Muscle of leg (tissue), 3 donors: ENCODE measurements at regions not wholly inside any gene's neighbourhood (a gene's known extent, or its start where the extent isn't known, plus 50 kb on each side); places are given as distances from the start of the nearest gene placed in this dataset.

ENCODE experiments used
- DNase-seq: peaks from one replicate; pipeline ENCODE4 v3.0.0; 2013
- H3K27ac ChIP-seq: one replicate; pipeline ENCODE4 v1.5.1; 2013; ENCODE audit warnings: mild to moderate bottlenecking, low read length, control low read depth
- H3K27me3 ChIP-seq: one replicate; pipeline ENCODE4 v1.6.1; 2013; ENCODE audit warnings: low read length; ENCODE audit not compliant: control insufficient read depth, insufficient read depth
- H3K36me3 ChIP-seq: one replicate; pipeline ENCODE4 v1.6.1; 2013; ENCODE audit warnings: low read length; ENCODE audit not compliant: control insufficient read depth, insufficient read depth
- H3K4me1 ChIP-seq: one replicate; pipeline ENCODE4 v1.6.1; 2013; ENCODE audit warnings: low read length; ENCODE audit not compliant: control insufficient read depth, insufficient read depth
- H3K4me3 ChIP-seq: one replicate; pipeline ENCODE4 v1.5.1; 2013; ENCODE audit warnings: low read length, control low read depth
- H3K9me3 ChIP-seq: replicated peaks from 2 replicates; pipeline ENCODE4 v1.6.1; 2013; ENCODE audit warnings: low read depth, low read length; ENCODE audit not compliant: control insufficient read depth
- WGBS: methylation state at CpG from one replicate; pipeline ENCODE4 v1.1.5; 2013; ENCODE audit warnings: missing lambda C conversion rate; ENCODE audit not compliant: insufficient coverage; 5-methylcytosine and 5-hydroxymethylcytosine counted together

GRCh38 chr21:38733972-38734546 is 71.7 kb upstream of the ETS2 start:
- Histone ChIP-seq H3K36me3 (no peaks in the 10 kb centered on the region), H3K27ac (peak overlapping the region; percentile 62), H3K4me3 (peak overlapping the region; percentile 6), H3K9me3 (no peaks in the 10 kb centered on the region), H3K27me3 (peaks cover 2% of the 10 kb centered on the region), H3K4me1 (peaks cover 4% of the 10 kb centered on the region)
- 3% methylated on average over 29 of the region's 30 CpGs for WGBS
- DNase-seq, result peak; percentile 89

- peak overlapping the region; percentile 62 for H3K27ac ChIP-seq
- no peaks in the 10 kb centered on the region for H3K9me3 ChIP-seq
- H3K27me3 ChIP-seq, result peaks cover 2% of the 10 kb centered on the region
- WGBS, result no CpG with 5 or more reads among the region's 8 CpGs
- peak; percentile 49 for DNase-seq
- peak overlapping the region; percentile 6 for H3K4me3 ChIP-seq
- peaks cover 4% of the 10 kb centered on the region for H3K4me1 ChIP-seq
- H3K36me3 ChIP-seq, result no peaks in the 10 kb centered on the region
Measured at GRCh38 chr21:38734646-38735365, 70.9 kb upstream of the ETS2 start.

GRCh38 chr21:38735626-38736206 is 70.0 kb upstream of the ETS2 start:
- peaks cover 2% of the 10 kb centered on the region for H3K27me3 ChIP-seq
- H3K4me1 ChIP-seq, result peaks cover 4% of the 10 kb centered on the region
- H3K4me3 ChIP-seq, result no peak overlapping the region
- no peaks in the 10 kb centered on the region for H3K36me3 ChIP-seq
- no peaks in the 10 kb centered on the region for H3K9me3 ChIP-seq
- DNase-seq, result no peak
- H3K27ac ChIP-seq, result no peak overlapping the region
- WGBS, result no CpG with 5 or more reads among the region's 3 CpGs

- no peak overlapping the region for H3K4me3 ChIP-seq
- H3K4me1 ChIP-seq, result no peaks in the 10 kb centered on the region
- peaks cover 2% of the 10 kb centered on the region for H3K27me3 ChIP-seq
- WGBS, result 89% methylated on average over 1 of the region's 3 CpGs
- H3K36me3 ChIP-seq, result no peaks in the 10 kb centered on the region
- DNase-seq, result no peak
- H3K27ac ChIP-seq, result no peak overlapping the region
- no peaks in the 10 kb centered on the region for H3K9me3 ChIP-seq
Measured at GRCh38 chr21:38740090-38740489, 65.6 kb upstream of the ETS2 start.

- H3K4me1 ChIP-seq, result no peaks in the 10 kb centered on the region
- no peak for DNase-seq
- 100% methylated on average over 1 of the region's 5 CpGs for WGBS
Measured at GRCh38 chr21:38741092-38741949, 64.4 kb upstream of the ETS2 start.

GRCh38 chr21:38741950-38742256 is 63.8 kb upstream of the ETS2 start:
- Histone ChIP-seq H3K4me3 (no peak overlapping the region), H3K4me1 (no peaks in the 10 kb centered on the region), H3K36me3 (no peaks in the 10 kb centered on the region), H3K27me3 (peaks cover 2% of the 10 kb centered on the region), H3K9me3 (no peaks in the 10 kb centered on the region), H3K27ac (no peak overlapping the region)
- no peak for DNase-seq
- WGBS, result 89% methylated on average over 4 of the region's 5 CpGs

More at GRCh38 chr21:38741092-38741949, 64.4 kb upstream of the ETS2 start:
- H3K27me3 ChIP-seq, result peaks cover 2% of the 10 kb centered on the region
- H3K27ac ChIP-seq, result no peak overlapping the region
- H3K9me3 ChIP-seq, result no peaks in the 10 kb centered on the region
- no peaks in the 10 kb centered on the region for H3K36me3 ChIP-seq
- no peak overlapping the region for H3K4me3 ChIP-seq

GRCh38 chr21:38742580-38743260 is 63.0 kb upstream of the ETS2 start:
- 100% methylated on average over 1 of the region's 1 CpG for WGBS
- Histone ChIP-seq H3K4me1 (no peaks in the 10 kb centered on the region), H3K27ac (no peak overlapping the region), H3K9me3 (no peaks in the 10 kb centered on the region), H3K4me3 (no peak overlapping the region), H3K27me3 (peaks cover 2% of the 10 kb centered on the region), H3K36me3 (no peaks in the 10 kb centered on the region)
- DNase-seq, result no peak

- Histone ChIP-seq H3K27ac (peak overlapping the region; percentile 59), H3K4me3 (no peak overlapping the region), H3K4me1 (no peaks in the 10 kb centered on the region), H3K9me3 (no peaks in the 10 kb centered on the region), H3K36me3 (no peaks in the 10 kb centered on the region), H3K27me3 (no peaks in the 10 kb centered on the region)
- 65% methylated on average over 7 of the region's 21 CpGs for WGBS
- peak; percentile 56 for DNase-seq
Measured at GRCh38 chr21:38743772-38744529, 61.8 kb upstream of the ETS2 start.

GRCh38 chr21:38744861-38745260 is 60.9 kb upstream of the ETS2 start:
- DNase-seq, result no peak
- Histone ChIP-seq H3K4me1 (no peaks in the 10 kb centered on the region), H3K4me3 (no peak overlapping the region), H3K27me3 (no peaks in the 10 kb centered on the region), H3K9me3 (no peaks in the 10 kb centered on the region), H3K27ac (no peak overlapping the region), H3K36me3 (no peaks in the 10 kb centered on the region)
- WGBS, result no CpG with 5 or more reads among the region's 2 CpGs
